ENCODE measurements at regions not wholly inside any gene's neighbourhood (a gene's known extent, or its start where the extent isn't known, plus 50 kb on each side); places are given as distances from the start of the nearest gene placed in this dataset.
"Not testable (repeated sequence)": the region's sequence is repeated elsewhere in the genome, so short reads cannot be mapped to it uniquely, and the experiment has no call there.

GRCh38 chr4:100023800-100024199 lies 73.7 kb upstream of the H2AZ1 start:
- DNase-seq, result no peak

GRCh38 chr4:100022792-100023222 lies 72.7 kb upstream of the H2AZ1 start:
- no peak for DNase-seq

- DNase-seq, result no peak
Observed at GRCh38 chr4:100019821-100020220, 69.7 kb upstream of the H2AZ1 start.

GRCh38 chr4:100017637-100018310 lies 67.7 kb upstream of the H2AZ1 start:
- DNase-seq, result no peak

GRCh38 chr4:100016191-100016590 lies 66.1 kb upstream of the H2AZ1 start:
- no peak for DNase-seq

GRCh38 chr4:100014616-100015015 lies 64.5 kb upstream of the H2AZ1 start:
- no peak for DNase-seq

GRCh38 chr4:100009490-100009889 lies 59.4 kb upstream of the H2AZ1 start:
- no peak for DNase-seq

- DNase-seq, result no peak
Observed at GRCh38 chr4:100008048-100008447, 58.0 kb upstream of the H2AZ1 start.

- DNase-seq, result not testable (repeated sequence)
Observed at GRCh38 chr4:100006161-100006560, 56.1 kb upstream of the H2AZ1 start.
